BLaER1 (cell line): ENCODE measurements at regions not wholly inside any gene's neighbourhood (a gene's known extent, or its start where the extent isn't known, plus 50 kb on each side); places are given as distances from the start of the nearest gene placed in this dataset.

Source experiments
- H3K27ac ChIP-seq: shearing (Covaris generic); formaldehyde crosslinking; 2 replicates; pipeline ENCODE4 v1.8.1; 2022
- H3K27me3 ChIP-seq: shearing (Covaris generic); formaldehyde crosslinking; 2 replicates; pipeline ENCODE4 v1.8.1; 2022
- H3K36me3 ChIP-seq: shearing (Covaris generic); formaldehyde crosslinking; 2 replicates; pipeline ENCODE4 v1.8.1; 2022
- H3K4me1 ChIP-seq: shearing (Covaris generic); formaldehyde crosslinking; 2 replicates; pipeline ENCODE4 v1.8.1; 2022
- H3K4me2 ChIP-seq: shearing (Covaris generic); formaldehyde crosslinking; 2 replicates; pipeline ENCODE4 v1.8.1; 2022
- H3K4me3 ChIP-seq: shearing (Covaris generic); formaldehyde crosslinking; 2 replicates; pipeline ENCODE4 v1.8.1; 2022
- H3K9ac ChIP-seq: shearing (Covaris generic); formaldehyde crosslinking; 2 replicates; pipeline ENCODE4 v1.8.1; 2022
- H3K9me3 ChIP-seq: shearing (Covaris generic); formaldehyde crosslinking; 2 replicates; pipeline ENCODE4 v1.8.1; 2022
- H4K20me1 ChIP-seq: shearing (Covaris generic); formaldehyde crosslinking; 2 replicates; pipeline ENCODE4 v1.8.1; 2022
- Cebpa-rat ChIP-seq: shearing (Covaris generic); IDR thresholded peaks from 2 replicates; pipeline ENCODE4 v1.8.1; 2022

GRCh38 chr4:138897811-138898226, 117.8 kb upstream of the NOCT start:
- no peaks in the 10 kb centered on the region for H3K36me3 ChIP-seq
- H3K27ac ChIP-seq, result no peak overlapping the region
- H4K20me1 ChIP-seq, result no peaks in the 10 kb centered on the region
- TF ChIP-seq Cebpa-rat, result no peak
- no peaks in the 10 kb centered on the region for H3K4me1 ChIP-seq
- H3K9ac ChIP-seq, result no peak overlapping the region
- no peaks in the 10 kb centered on the region for H3K27me3 ChIP-seq
- no peak overlapping the region for H3K4me3 ChIP-seq
- H3K4me2 ChIP-seq, result no peak overlapping the region
- no peaks in the 10 kb centered on the region for H3K9me3 ChIP-seq

DNA sequence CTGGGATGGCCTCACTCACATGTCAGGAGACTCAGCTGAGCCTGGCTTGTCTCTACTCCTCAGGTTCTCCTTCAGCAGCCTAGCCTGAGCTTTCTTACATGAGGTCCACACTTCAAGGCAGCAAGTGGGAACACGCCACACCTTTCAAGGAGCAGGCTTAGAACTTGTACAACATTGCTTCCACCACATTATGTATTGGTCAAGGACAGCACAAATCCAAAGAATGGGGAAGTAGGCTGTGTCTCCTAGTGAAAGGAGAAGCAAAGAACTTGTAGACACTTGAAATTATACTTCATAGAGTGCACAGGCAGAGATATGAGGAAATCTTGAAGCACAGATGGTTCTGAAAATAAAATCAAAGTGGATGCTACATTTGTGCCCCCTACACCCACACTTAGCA, 120.9 kb upstream of the NOCT start:
- H3K9ac ChIP-seq, result no peak overlapping the region
- H3K4me3 ChIP-seq, result no peak overlapping the region
- H3K27me3 ChIP-seq, result no peaks in the 10 kb centered on the region
- H3K4me2 ChIP-seq, result no peak overlapping the region
- no peaks in the 10 kb centered on the region for H3K36me3 ChIP-seq
- H3K9me3 ChIP-seq, result no peaks in the 10 kb centered on the region
- TF ChIP-seq Cebpa-rat, result no peak
- H3K4me1 ChIP-seq, result no peaks in the 10 kb centered on the region
- H4K20me1 ChIP-seq, result no peaks in the 10 kb centered on the region
- H3K27ac ChIP-seq, result no peak overlapping the region

DNA sequence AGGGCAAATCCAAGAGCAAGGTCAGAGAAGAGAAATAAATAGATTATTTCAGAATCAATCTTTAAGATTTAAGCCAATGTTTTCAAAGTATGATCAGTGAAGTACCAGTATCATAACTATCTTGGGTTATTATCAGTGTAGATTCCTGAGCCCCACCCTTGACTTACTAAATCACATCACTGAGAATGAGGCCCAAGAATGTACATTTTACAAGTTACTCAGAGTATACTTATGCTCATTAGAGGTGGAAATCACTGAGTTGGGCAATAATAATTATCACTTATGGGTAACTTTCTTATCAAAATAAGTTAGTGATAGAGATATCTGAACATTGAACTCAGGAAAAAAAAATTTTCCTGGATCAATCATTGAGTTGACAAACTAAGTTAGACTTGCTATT, 121.6 kb upstream of the NOCT start:
- Histone ChIP-seq H3K27ac (no peak overlapping the region), H3K4me2 (no peak overlapping the region), H3K9me3 (no peaks in the 10 kb centered on the region), H3K4me1 (no peaks in the 10 kb centered on the region), H3K4me3 (no peak overlapping the region), H3K27me3 (no peaks in the 10 kb centered on the region), H3K9ac (no peak overlapping the region), H3K36me3 (no peaks in the 10 kb centered on the region), H4K20me1 (no peaks in the 10 kb centered on the region)
- TF ChIP-seq Cebpa-rat, result no peak

- Histone ChIP-seq H3K27me3 (no peaks in the 10 kb centered on the region), H3K4me3 (no peak overlapping the region), H3K4me2 (no peak overlapping the region), H3K9ac (no peak overlapping the region), H3K9me3 (0 out of 2 replicates have a peak, but pooled peaks cover under 1% of the 10 kb centered on the region), H3K36me3 (no peaks in the 10 kb centered on the region), H3K27ac (no peak overlapping the region), H3K4me1 (no peaks in the 10 kb centered on the region), H4K20me1 (no peaks in the 10 kb centered on the region)
- TF ChIP-seq Cebpa-rat, result no peak
These were observed 122.8 kb upstream of the NOCT start for GRCh38 chr4:138892483-138893407.

GRCh38 chr4:138891631-138892031, 124.0 kb upstream of the NOCT start:
- H3K4me2 ChIP-seq, result no peak overlapping the region
- H3K36me3 ChIP-seq, result no peaks in the 10 kb centered on the region
- no peak overlapping the region for H3K27ac ChIP-seq

GRCh38 chr4:138890891-138891570, 124.5 kb upstream of the NOCT start:
- Histone ChIP-seq H3K9me3 (peaks cover 10% of the 10 kb centered on the region; the same call in 1 of the 2 replicates), H3K27me3 (no peaks in the 10 kb centered on the region), H3K36me3 (no peaks in the 10 kb centered on the region), H3K27ac (no peak overlapping the region), H4K20me1 (no peaks in the 10 kb centered on the region), H3K4me1 (no peaks in the 10 kb centered on the region), H3K4me2 (no peak overlapping the region), H3K4me3 (no peak overlapping the region), H3K9ac (no peak overlapping the region)
- no peak for TF ChIP-seq Cebpa-rat

More at GRCh38 chr4:138891631-138892031, 124.0 kb upstream of the NOCT start:
- Histone ChIP-seq H4K20me1 (no peaks in the 10 kb centered on the region), H3K27me3 (no peaks in the 10 kb centered on the region), H3K4me1 (no peaks in the 10 kb centered on the region), H3K4me3 (no peak overlapping the region), H3K9ac (no peak overlapping the region), H3K9me3 (peaks cover 10% of the 10 kb centered on the region; the same call in 1 of the 2 replicates)
- TF ChIP-seq Cebpa-rat, result no peak

DNA sequence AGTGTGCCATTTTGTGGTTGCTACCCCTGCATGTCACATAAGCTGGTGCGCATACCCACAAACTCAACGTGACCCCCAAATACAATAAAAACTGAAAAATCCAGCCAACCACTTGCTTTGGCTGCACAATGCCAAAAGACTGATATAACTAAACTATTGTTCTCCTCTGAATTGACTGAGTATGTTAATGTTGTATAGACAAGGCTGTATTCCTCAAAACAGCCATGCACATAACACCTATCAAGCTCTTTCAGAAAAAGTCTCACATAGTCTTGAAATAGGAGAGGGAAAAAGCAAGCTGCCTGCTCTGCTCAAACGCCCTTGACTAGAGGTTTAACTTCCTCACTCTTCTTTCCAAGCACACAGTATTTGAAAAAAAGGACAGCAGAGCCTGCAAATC, 126.4 kb upstream of the NOCT start:
- Histone ChIP-seq H3K36me3 (no peaks in the 10 kb centered on the region), H3K27ac (no peak overlapping the region), H3K9ac (no peak overlapping the region), H3K4me1 (no peaks in the 10 kb centered on the region), H3K4me2 (no peak overlapping the region), H3K27me3 (no peaks in the 10 kb centered on the region), H4K20me1 (no peaks in the 10 kb centered on the region), H3K9me3 (peaks cover 10% of the 10 kb centered on the region; the same call in 1 of the 2 replicates), H3K4me3 (no peak overlapping the region)
- TF ChIP-seq Cebpa-rat, result no peak

DNA sequence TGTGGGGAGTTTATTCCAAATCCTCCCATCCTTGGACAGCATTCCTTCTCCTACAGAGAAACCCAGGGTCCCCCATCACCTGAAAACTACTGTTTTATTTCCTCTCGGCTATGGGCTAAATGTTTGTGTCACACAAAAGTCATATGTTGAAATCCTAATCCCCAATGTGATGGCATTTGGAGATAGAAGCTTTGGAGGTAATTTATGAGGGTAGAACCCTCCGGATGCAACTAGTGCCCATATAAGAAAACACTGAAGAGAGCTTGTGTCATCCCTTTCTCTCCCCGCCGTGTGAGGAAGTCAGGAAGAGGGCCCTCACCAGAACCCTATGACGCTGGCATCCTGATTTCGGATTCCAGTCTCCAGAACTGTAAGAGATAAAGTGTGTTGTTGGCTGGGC, 127.8 kb upstream of the NOCT start:
- H3K4me2 ChIP-seq, result no peak overlapping the region
- no peak for TF ChIP-seq Cebpa-rat
- H4K20me1 ChIP-seq, result no peaks in the 10 kb centered on the region

GRCh38 chr4:138887341-138887740, 128.2 kb upstream of the NOCT start:
- no peak overlapping the region for H3K27ac ChIP-seq
- no peaks in the 10 kb centered on the region for H3K36me3 ChIP-seq
- H4K20me1 ChIP-seq, result no peaks in the 10 kb centered on the region
- H3K27me3 ChIP-seq, result no peaks in the 10 kb centered on the region
- TF ChIP-seq Cebpa-rat, result no peak
- H3K9me3 ChIP-seq, result peaks cover 10% of the 10 kb centered on the region; the same call in 1 of the 2 replicates
- no peaks in the 10 kb centered on the region for H3K4me1 ChIP-seq
- H3K4me2 ChIP-seq, result no peak overlapping the region
- H3K9ac ChIP-seq, result no peak overlapping the region
- H3K4me3 ChIP-seq, result no peak overlapping the region

More for the DNA sequence above, 127.8 kb upstream of the NOCT start:
- H3K36me3 ChIP-seq, result no peaks in the 10 kb centered on the region
- H3K27ac ChIP-seq, result no peak overlapping the region
- H3K4me1 ChIP-seq, result no peaks in the 10 kb centered on the region
- H3K27me3 ChIP-seq, result no peaks in the 10 kb centered on the region
- H3K9me3 ChIP-seq, result peaks cover 10% of the 10 kb centered on the region; the same call in 1 of the 2 replicates
- H3K4me3 ChIP-seq, result no peak overlapping the region
- no peak overlapping the region for H3K9ac ChIP-seq

GRCh38 chr4:138879757-138880156, 135.8 kb upstream of the NOCT start:
- Histone ChIP-seq H4K20me1 (no peaks in the 10 kb centered on the region), H3K4me3 (no peak overlapping the region), H3K4me1 (no peaks in the 10 kb centered on the region), H3K9ac (no peak overlapping the region), H3K9me3 (no peaks in the 10 kb centered on the region), H3K27ac (no peak overlapping the region), H3K27me3 (no peaks in the 10 kb centered on the region), H3K36me3 (no peaks in the 10 kb centered on the region), H3K4me2 (no peak overlapping the region)
- no peak for TF ChIP-seq Cebpa-rat
